MCF 10A (cell line): ENCODE measurements at regions not wholly inside any gene's neighbourhood (a gene's known extent, or its start where the extent isn't known, plus 50 kb on each side); places are given as distances from the start of the nearest gene placed in this dataset.

ENCODE experiments used
- BruUV-seq: library from RNA; stranded (reverse); fragments of 400-500 nt; replicated peaks from 2 replicates; lab custom pipeline; 2021; lab: Mats Ljungman, UMichigan
- CTCF ChIA-PET: fragments of 300-600 bp; sonication (Branson Sonifier 250); formaldehyde crosslinking; extraction: SDS; loops from one replicate; lab custom pipeline; 2021; ENCODE audit warnings: antibody characterized with exemption, inconsistent platforms; lab: Yijun Ruan, JAX
- POLR2A ChIA-PET: fragments of 300-600, 350-650 bp; sonication (Branson Sonifier 250); formaldehyde crosslinking; extraction: SDS; loops from one replicate; lab custom pipeline; 2020; ENCODE audit warnings: antibody characterized with exemption, inconsistent platforms; lab: Yijun Ruan, JAX
- DNase-seq: peaks from one replicate; pipeline ENCODE4 v3.0.0-alpha.2; 2018; ENCODE audit not compliant: unreplicated experiment
- H3K27ac Mint-ChIP-seq: one replicate; pipeline ENCODE4 v1.8.0; 2022; ENCODE audit warnings: mild to moderate bottlenecking, low read depth, mixed read lengths; ENCODE audit not compliant: unreplicated experiment
- H3K27me3 Mint-ChIP-seq: one replicate; pipeline ENCODE4 v1.8.0; 2022; ENCODE audit warnings: mixed read lengths; ENCODE audit not compliant: insufficient read depth, unreplicated experiment
- H3K36me3 Mint-ChIP-seq: one replicate; pipeline ENCODE4 v1.8.0; 2022; ENCODE audit warnings: mild to moderate bottlenecking, moderate library complexity, mixed read lengths; ENCODE audit not compliant: insufficient read depth, unreplicated experiment
- H3K4me1 Mint-ChIP-seq: one replicate; pipeline ENCODE4 v1.8.0; 2022; ENCODE audit warnings: mixed read lengths; ENCODE audit not compliant: insufficient read depth, unreplicated experiment
- H3K4me3 Mint-ChIP-seq: one replicate; pipeline ENCODE4 v1.8.0; 2022; ENCODE audit warnings: mild to moderate bottlenecking, moderate library complexity, mixed read lengths; ENCODE audit not compliant: unreplicated experiment
- H3K9me3 Mint-ChIP-seq: one replicate; pipeline ENCODE4 v1.8.0; 2022; ENCODE audit warnings: mixed read lengths; ENCODE audit not compliant: unreplicated experiment
- CTCF ChIP-seq: fragments of 200-600 bp; IDR thresholded peaks from one replicate; pipeline ENCODE4 v1.8.0; 2022; ENCODE audit warnings: antibody characterized with exemption, mild to moderate bottlenecking; ENCODE audit not compliant: unreplicated experiment
- intact Hi-C: fragments of 100-400 bp; cut with micrococcal nuclease; formaldehyde crosslinking; loops from 2 replicates; pipeline ENCODE4 v1.14.1; 2022

GRCh38 chr20:51176876-51177275 is 154.0 kb upstream of the KCNG1 start:
- H3K27me3 Mint-ChIP-seq, result peaks cover 34% of the 10 kb centered on the region
- H3K4me1 Mint-ChIP-seq, result no peaks in the 10 kb centered on the region
- no peak overlapping the region for H3K27ac Mint-ChIP-seq
- BruUV-seq, result no TSS peak
- intact Hi-C loops, result no loop called here
- TF ChIP-seq CTCF, result no peak
- no peak for DNase-seq
- POLR2A ChIA-PET, result interaction anchor here (0.6 to 0.9 kb wide), 3 partner anchors 72 to 921 kb away, joined by 3 read pairs; no protein-coding TSS in a partner anchor
- H3K4me3 Mint-ChIP-seq, result no peak overlapping the region
- H3K36me3 Mint-ChIP-seq, result no peaks in the 10 kb centered on the region
- CTCF ChIA-PET, result interaction anchor here (0.6 kb wide), 2 partner anchors 25 to 45 kb away, joined by 3 to 9 read pairs; no protein-coding TSS in a partner anchor
- H3K9me3 Mint-ChIP-seq, result no peaks in the 10 kb centered on the region

GRCh38 chr20:51176446-51176845 is 153.5 kb upstream of the KCNG1 start:
- intact Hi-C loops, result no loop called here
- no TSS peak for BruUV-seq
- CTCF ChIA-PET, result no interaction called here
- POLR2A ChIA-PET, result interaction anchor here (0.6 to 0.9 kb wide), 2 partner anchors 143 to 920 kb away, joined by 3 read pairs; no protein-coding TSS in a partner anchor
- H3K27ac Mint-ChIP-seq, result no peak overlapping the region
- DNase-seq, result no peak
- H3K9me3 Mint-ChIP-seq, result no peaks in the 10 kb centered on the region
- H3K36me3 Mint-ChIP-seq, result no peaks in the 10 kb centered on the region
- H3K27me3 Mint-ChIP-seq, result peaks cover 30% of the 10 kb centered on the region
- H3K4me1 Mint-ChIP-seq, result no peaks in the 10 kb centered on the region
- TF ChIP-seq CTCF, result no peak
- no peak overlapping the region for H3K4me3 Mint-ChIP-seq

- Mint-ChIP-seq H3K4me1 (no peaks in the 10 kb centered on the region), H3K9me3 (no peaks in the 10 kb centered on the region), H3K27ac (no peak overlapping the region), H3K36me3 (no peaks in the 10 kb centered on the region), H3K4me3 (no peak overlapping the region), H3K27me3 (peaks cover 22% of the 10 kb centered on the region)
- CTCF ChIA-PET, result no interaction called here
- no TSS peak for BruUV-seq
- intact Hi-C loops, result no loop called here
- POLR2A ChIA-PET, result no interaction called here
- TF ChIP-seq CTCF, result no peak
- no peak for DNase-seq
Measured at GRCh38 chr20:51175724-51176123, 152.8 kb upstream of the KCNG1 start.

- Mint-ChIP-seq H3K27me3 (peaks cover 17% of the 10 kb centered on the region), H3K9me3 (no peaks in the 10 kb centered on the region), H3K4me1 (no peaks in the 10 kb centered on the region), H3K4me3 (no peak overlapping the region), H3K36me3 (no peaks in the 10 kb centered on the region), H3K27ac (no peak overlapping the region)
- CTCF ChIA-PET, result no interaction called here
- DNase-seq, result no peak
- no TSS peak for BruUV-seq
- POLR2A ChIA-PET, result no interaction called here
- TF ChIP-seq CTCF, result no peak
- intact Hi-C loops, result no loop called here
Measured at GRCh38 chr20:51175156-51175555, 152.2 kb upstream of the KCNG1 start.
